H9 (cell line): ENCODE measurements at regions not wholly inside any gene's neighbourhood (a gene's known extent, or its start where the extent isn't known, plus 50 kb on each side); places are given as distances from the start of the nearest gene placed in this dataset.

Source experiments
- DNase-seq: peaks from one replicate; pipeline ENCODE4 v3.0.0-alpha.2; 2017
- H2AFZ ChIP-seq: one replicate; pipeline ENCODE4 v1.6.1; 2013; ENCODE audit warnings: mild to moderate bottlenecking, low read length, control low read depth, moderate library complexity
- H2AK5ac ChIP-seq: 2 replicates; pipeline ENCODE4 v1.6.1; 2013; ENCODE audit warnings: low read length, control low read depth, mixed read lengths; ENCODE audit not compliant: insufficient read length
- H2BK120ac ChIP-seq: one replicate; pipeline ENCODE4 v1.6.1; 2013; ENCODE audit warnings: low read depth, mild to moderate bottlenecking, low read length, control low read depth, inconsistent platforms; ENCODE audit not compliant: poor library complexity, severe bottlenecking
- H2BK12ac ChIP-seq: 2 replicates; pipeline ENCODE4 v1.6.1; 2013; ENCODE audit warnings: low read length, control low read depth, mixed read lengths, low read depth; ENCODE audit not compliant: insufficient read length
- H2BK15ac ChIP-seq: 2 replicates; pipeline ENCODE4 v1.6.1; 2013; ENCODE audit warnings: low read depth, low read length, control low read depth
- H2BK20ac ChIP-seq: one replicate; pipeline ENCODE4 v1.6.1; 2013; ENCODE audit warnings: low read depth, mild to moderate bottlenecking, low read length, control low read depth, inconsistent platforms; ENCODE audit not compliant: poor library complexity, severe bottlenecking
- H2BK5ac ChIP-seq: 2 replicates; pipeline ENCODE4 v1.6.1; 2013; ENCODE audit warnings: low read length, control low read depth, mixed read lengths; ENCODE audit not compliant: insufficient read length
- H3K14ac ChIP-seq: 2 replicates; pipeline ENCODE4 v1.6.1; 2013; ENCODE audit warnings: low read length, control low read depth; ENCODE audit not compliant: insufficient read depth
- H3K18ac ChIP-seq: 2 replicates; pipeline ENCODE4 v1.6.1; 2013; ENCODE audit warnings: low read depth, mild to moderate bottlenecking, mixed read lengths, low read length, control low read depth; ENCODE audit not compliant: insufficient read length
- H3K23ac ChIP-seq: 2 replicates; pipeline ENCODE4 v1.6.1; 2013; ENCODE audit warnings: low read length, control low read depth, mixed read lengths, low read depth; ENCODE audit not compliant: insufficient read length
- H3K23me2 ChIP-seq: 2 replicates; pipeline ENCODE4 v1.6.1; 2013; ENCODE audit warnings: low read depth, mild to moderate bottlenecking, mixed read lengths, low read length, control low read depth; ENCODE audit not compliant: insufficient read length, poor library complexity, severe bottlenecking
- H3K27ac ChIP-seq: 2 replicates; pipeline ENCODE4 v1.5.1; 2013; ENCODE audit warnings: low read length, control low read depth, mixed read lengths, low read depth; ENCODE audit not compliant: insufficient read length
- H3K27me3 ChIP-seq: 2 replicates; pipeline ENCODE4 v1.6.1; 2013; ENCODE audit warnings: low read length, control low read depth, inconsistent platforms; ENCODE audit not compliant: insufficient read depth
- H3K4ac ChIP-seq: 2 replicates; pipeline ENCODE4 v1.6.1; 2013; ENCODE audit warnings: low read depth, mild to moderate bottlenecking, control low read depth, inconsistent platforms, low read length, moderate library complexity
- H3K4me1 ChIP-seq: 2 replicates; pipeline ENCODE4 v1.6.1; 2013; ENCODE audit warnings: low read length, control low read depth, inconsistent platforms; ENCODE audit not compliant: insufficient read depth
- H3K4me2 ChIP-seq: 2 replicates; pipeline ENCODE4 v1.6.1; 2013; ENCODE audit warnings: low read length, control low read depth, mixed read lengths; ENCODE audit not compliant: insufficient read length, insufficient read depth
- H3K56ac ChIP-seq: 2 replicates; pipeline ENCODE4 v1.6.1; 2013; ENCODE audit warnings: low read depth, mild to moderate bottlenecking, mixed read lengths, low read length, control low read depth; ENCODE audit not compliant: insufficient read length
- H3K79me1 ChIP-seq: 2 replicates; pipeline ENCODE4 v1.6.1; 2013; ENCODE audit warnings: low read depth, mild to moderate bottlenecking, moderate library complexity, low read length, control low read depth, inconsistent platforms; ENCODE audit not compliant: insufficient read depth, poor library complexity, severe bottlenecking
- H3K79me2 ChIP-seq: 2 replicates; pipeline ENCODE4 v1.6.1; 2013; ENCODE audit warnings: low read length, control low read depth, inconsistent platforms; ENCODE audit not compliant: insufficient read depth
- H3K9ac ChIP-seq: 2 replicates; pipeline ENCODE4 v1.6.1; 2013; ENCODE audit warnings: low read length, control low read depth, mixed read lengths; ENCODE audit not compliant: insufficient read length; ENCODE audit errors: extremely low read depth
- H3K9me3 ChIP-seq: one replicate; pipeline ENCODE4 v1.6.1; 2013; ENCODE audit warnings: low read depth, low read length, inconsistent platforms; ENCODE audit not compliant: control insufficient read depth
- H3T11ph ChIP-seq: one replicate; pipeline ENCODE4 v1.6.1; 2013; ENCODE audit warnings: mild to moderate bottlenecking, low read length, control low read depth, inconsistent platforms
- H4K20me1 ChIP-seq: one replicate; pipeline ENCODE4 v1.6.1; 2013; ENCODE audit not compliant: control insufficient read depth, insufficient read length, insufficient read depth
- H4K5ac ChIP-seq: 2 replicates; pipeline ENCODE4 v1.6.1; 2013; ENCODE audit warnings: low read depth, mild to moderate bottlenecking, mixed read lengths, low read length, control low read depth; ENCODE audit not compliant: insufficient read length
- H4K8ac ChIP-seq: replicated peaks from 2 replicates; pipeline ENCODE4 v1.6.1; 2013; ENCODE audit warnings: low read length, control low read depth, mixed read lengths, low read depth; ENCODE audit not compliant: insufficient read length
- H4K91ac ChIP-seq: 2 replicates; pipeline ENCODE4 v1.6.1; 2013; ENCODE audit warnings: low read depth, mild to moderate bottlenecking, moderate library complexity, mixed read lengths, low read length, control low read depth; ENCODE audit not compliant: insufficient read length
- H3K27ac Mint-ChIP-seq, 3 experiments: 2 replicates in 2 of 3; 3 replicates in 1 of 3; pipeline ENCODE4 v1.8.0; 2020 to 2021; ENCODE audit warnings: mixed read lengths in 3 of 3, mild to moderate bottlenecking in 1 of 3, moderate library complexity in 1 of 3
- H3K27me3 Mint-ChIP-seq: 2 replicates; pipeline ENCODE4 v1.8.0; 2021; ENCODE audit warnings: low read depth, mild to moderate bottlenecking, moderate library complexity, mixed read lengths
- H3K36me3 Mint-ChIP-seq, 3 experiments: 2 replicates in 2 of 3; 3 replicates in 1 of 3; pipeline ENCODE4 v1.8.0; 2020 to 2021; ENCODE audit warnings: low read depth in 3 of 3, mixed read lengths in 3 of 3; ENCODE audit not compliant: insufficient read depth in 1 of 3
- H3K4me1 Mint-ChIP-seq, 2 experiments: 2 replicates each; pipeline ENCODE4 v1.8.0; 2020; ENCODE audit warnings: mixed read lengths in 2 of 2
- H3K4me3 Mint-ChIP-seq, 2 experiments: 2 replicates in 1 of 2; 3 replicates in 1 of 2; pipeline ENCODE4 v1.8.0; 2020 to 2021; ENCODE audit warnings: mild to moderate bottlenecking in 2 of 2, mixed read lengths in 2 of 2, moderate library complexity in 1 of 2
- H3K9me3 Mint-ChIP-seq, 2 experiments: 2 replicates in 1 of 2; 3 replicates in 1 of 2; pipeline ENCODE4 v1.8.0; 2020; ENCODE audit warnings: mild to moderate bottlenecking in 2 of 2, mixed read lengths in 2 of 2, moderate library complexity in 1 of 2
- whole genome bisulfite sequencing: extraction: QIAGEN DNeasy Blood & Tissue Kit; methylation state at CpG from one replicate; pipeline ENCODE4 v1.1.7; 2013; ENCODE audit warnings: missing lambda C conversion rate, low lambda C conversion rate, mixed read lengths; ENCODE audit not compliant: insufficient read length; ENCODE audit errors: extremely low coverage; 5-methylcytosine and 5-hydroxymethylcytosine counted together
- TF ChIP-seq, protein P1 (sequence below): fragments of 200-600 bp; sonication (generic); conservative IDR thresholded peaks from 3 replicates; pipeline ENCODE4 v1.8.0; 2021; ENCODE audit warnings: antibody characterized with exemption, mild to moderate bottlenecking

DNA sequence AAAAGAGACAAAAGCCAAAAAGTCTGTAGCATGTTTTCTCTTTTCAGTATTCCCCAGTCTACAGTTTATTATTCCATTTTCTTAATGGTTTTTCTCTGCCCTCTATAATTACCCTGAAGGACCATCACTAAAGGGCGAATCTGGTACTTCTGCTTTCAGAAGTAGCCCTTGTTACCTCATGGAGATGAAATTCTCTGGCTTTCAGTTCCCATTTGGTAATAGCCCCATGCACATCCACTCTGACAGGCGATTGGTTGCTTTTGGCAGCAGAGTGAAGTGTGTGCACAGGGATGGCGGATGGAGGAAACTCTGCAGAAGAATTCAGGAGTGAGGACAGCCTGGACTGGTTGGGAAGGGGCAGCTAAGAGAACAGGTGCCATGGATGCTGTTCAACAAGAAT is 66.3 kb upstream of the NABP1 start:
- WGBS = no CpG with 5 or more reads among the region's 3 CpGs
- Mint-ChIP-seq H3K9me3 (no peaks in the 10 kb centered on the region; a peak in 1 of 5 replicates), H3K4me1 (no peaks in the 10 kb centered on the region; a peak in 1 of 4 replicates), H3K4me3 (no peak overlapping the region), H3K27me3 (no peaks in the 10 kb centered on the region), H3K36me3 (no peaks in the 10 kb centered on the region), H3K27ac (no peak overlapping the region)
- H3K23me2 ChIP-seq = no peaks in the 10 kb centered on the region
- H3K56ac ChIP-seq = no peak overlapping the region
- no peak overlapping the region for H2BK20ac ChIP-seq
- no peaks in the 10 kb centered on the region for H3K79me2 ChIP-seq
- H2BK15ac ChIP-seq = no peak overlapping the region
- H2BK12ac ChIP-seq = no peak overlapping the region
- H4K91ac ChIP-seq = no peak overlapping the region
- no peak overlapping the region for H3K4ac ChIP-seq
- H4K5ac ChIP-seq = no peak overlapping the region
- H2AK5ac ChIP-seq = no peak overlapping the region
- H2BK5ac ChIP-seq = no peak overlapping the region
- no peak overlapping the region for H2BK120ac ChIP-seq
- no peak overlapping the region for H3K23ac ChIP-seq
- no peaks in the 10 kb centered on the region for H3K79me1 ChIP-seq
- no peak overlapping the region for H4K8ac ChIP-seq
- no peak overlapping the region for H3K4me2 ChIP-seq
- TF ChIP-seq, protein P1, sequence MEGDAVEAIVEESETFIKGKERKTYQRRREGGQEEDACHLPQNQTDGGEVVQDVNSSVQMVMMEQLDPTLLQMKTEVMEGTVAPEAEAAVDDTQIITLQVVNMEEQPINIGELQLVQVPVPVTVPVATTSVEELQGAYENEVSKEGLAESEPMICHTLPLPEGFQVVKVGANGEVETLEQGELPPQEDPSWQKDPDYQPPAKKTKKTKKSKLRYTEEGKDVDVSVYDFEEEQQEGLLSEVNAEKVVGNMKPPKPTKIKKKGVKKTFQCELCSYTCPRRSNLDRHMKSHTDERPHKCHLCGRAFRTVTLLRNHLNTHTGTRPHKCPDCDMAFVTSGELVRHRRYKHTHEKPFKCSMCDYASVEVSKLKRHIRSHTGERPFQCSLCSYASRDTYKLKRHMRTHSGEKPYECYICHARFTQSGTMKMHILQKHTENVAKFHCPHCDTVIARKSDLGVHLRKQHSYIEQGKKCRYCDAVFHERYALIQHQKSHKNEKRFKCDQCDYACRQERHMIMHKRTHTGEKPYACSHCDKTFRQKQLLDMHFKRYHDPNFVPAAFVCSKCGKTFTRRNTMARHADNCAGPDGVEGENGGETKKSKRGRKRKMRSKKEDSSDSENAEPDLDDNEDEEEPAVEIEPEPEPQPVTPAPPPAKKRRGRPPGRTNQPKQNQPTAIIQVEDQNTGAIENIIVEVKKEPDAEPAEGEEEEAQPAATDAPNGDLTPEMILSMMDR = no peak
- no peak for DNase-seq
- no peaks in the 10 kb centered on the region for H4K20me1 ChIP-seq
- H3K18ac ChIP-seq = no peak overlapping the region
- H3K27ac ChIP-seq = no peak overlapping the region
- no peak overlapping the region for H3T11ph ChIP-seq
- H3K27me3 ChIP-seq = no peaks in the 10 kb centered on the region
- H3K4me1 ChIP-seq = no peaks in the 10 kb centered on the region
- no peak overlapping the region for H2AFZ ChIP-seq
- H3K9ac ChIP-seq = no peak overlapping the region
- H3K14ac ChIP-seq = no peak overlapping the region
- H3K9me3 ChIP-seq = no peaks in the 10 kb centered on the region
